T1000 (cell line): ENCODE measurements at regions not wholly inside any gene's neighbourhood (a gene's known extent, or its start where the extent isn't known, plus 50 kb on each side); places are given as distances from the start of the nearest gene placed in this dataset.
A peak's percentile ranks its signal among the peaks of the same experiment; 100 is the strongest.
"Not testable (repeated sequence)": the region's sequence is repeated elsewhere in the genome, so short reads cannot be mapped to it uniquely, and the experiment has no call there.

Experiments used
- DNase-seq: peaks from one replicate; lab custom pipeline; 2025; ENCODE audit warnings: mixed read lengths; lab: John Stamatoyannopoulos, UW

DNA sequence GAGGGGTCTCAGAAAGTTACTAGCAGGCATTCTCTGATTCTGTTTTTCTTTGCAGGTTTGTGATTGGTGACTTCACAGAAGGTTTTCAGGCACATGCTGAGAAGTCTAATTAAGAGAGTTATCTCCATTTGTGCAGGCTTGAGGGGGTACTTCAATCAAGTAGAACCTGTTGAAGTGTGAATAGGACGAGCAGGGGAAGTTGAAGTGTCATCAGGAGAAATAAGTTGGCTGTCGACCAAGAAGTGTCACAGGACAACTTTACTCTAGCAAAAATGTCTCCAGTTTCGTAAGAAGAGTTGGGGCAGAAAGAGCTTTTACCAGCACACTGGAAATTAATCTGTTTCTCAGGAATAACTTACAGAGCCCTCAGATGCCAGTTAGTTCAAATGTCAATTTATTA, 576.5 kb upstream of the SLITRK5 start:
- no peak for DNase-seq

DNA sequence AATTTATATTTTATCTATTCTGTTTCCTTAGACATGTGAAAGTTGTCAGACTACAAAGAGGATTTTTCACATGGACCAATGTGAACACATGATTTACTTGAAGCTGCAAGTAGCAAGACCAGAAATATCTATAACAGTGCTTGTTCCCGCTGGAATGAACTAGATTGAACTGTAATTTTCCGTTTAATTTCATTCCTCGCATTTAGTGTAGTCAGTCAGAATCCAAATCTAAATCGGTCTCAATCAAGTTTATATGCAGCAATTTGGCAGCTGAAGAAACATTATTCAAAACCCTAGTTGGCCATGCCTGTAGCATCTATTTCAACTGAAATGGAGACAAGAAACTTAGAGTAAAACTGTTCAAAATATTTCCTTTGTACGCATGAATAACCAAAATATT, 570.7 kb upstream of the SLITRK5 start:
- DNase-seq: no peak

DNA sequence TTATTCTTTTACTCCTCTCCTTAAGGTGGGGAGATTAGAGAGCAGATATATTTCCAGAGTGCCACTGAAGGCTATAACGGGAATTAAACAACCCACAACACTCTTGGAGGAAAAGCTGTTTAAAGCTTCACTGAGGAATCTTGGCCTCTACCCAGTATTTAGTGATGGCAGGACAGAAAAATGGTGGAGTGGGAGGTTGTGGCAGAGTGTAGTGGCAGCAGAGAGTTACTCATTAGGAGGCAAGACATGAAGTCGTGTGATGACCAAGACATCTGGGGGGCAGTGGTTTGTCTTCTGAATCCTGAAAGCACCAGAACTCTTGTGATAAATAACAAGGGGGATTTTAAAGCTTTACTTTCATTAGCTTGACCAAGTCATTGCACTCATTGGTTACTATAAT, 563.5 kb upstream of the SLITRK5 start:
- no peak for DNase-seq

DNA sequence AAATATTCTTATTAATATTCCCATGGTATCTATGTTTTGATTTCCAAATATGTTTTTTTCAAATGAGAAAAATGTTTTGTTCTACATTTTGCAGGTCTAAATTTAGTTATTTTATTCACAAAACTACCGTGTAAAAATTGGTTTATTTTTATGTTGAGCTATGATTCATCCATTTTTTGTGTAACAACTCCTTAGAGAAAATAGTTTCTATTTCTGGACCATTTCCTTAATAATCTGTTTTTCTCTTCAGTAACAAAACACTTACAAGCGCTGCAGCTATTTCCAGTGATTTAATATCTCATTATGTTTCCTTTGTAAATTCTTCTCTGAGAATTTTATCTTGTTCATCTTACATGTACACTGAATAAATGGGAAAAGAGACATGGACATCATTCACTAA, 550.7 kb upstream of the SLITRK5 start:
- DNase-seq: no peak

DNA sequence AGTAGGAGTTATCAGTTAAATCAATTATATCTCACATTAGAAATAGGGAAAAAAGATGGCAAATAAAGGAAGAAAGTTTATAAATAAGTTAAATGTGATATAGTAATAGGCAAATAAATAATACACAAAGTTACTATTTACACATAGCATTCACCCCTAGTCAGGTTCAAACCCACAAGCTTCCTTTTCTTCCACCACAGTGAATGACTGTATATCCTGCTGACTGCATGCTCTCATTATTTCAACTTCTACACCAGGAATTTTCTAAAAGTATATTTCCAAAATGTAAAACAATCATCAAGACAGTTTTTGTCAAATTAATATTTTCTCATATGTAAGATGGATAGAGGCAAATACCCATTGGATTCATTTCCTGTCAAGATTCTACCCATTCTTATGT, 548.6 kb upstream of the SLITRK5 start:
- no peak for DNase-seq

DNA sequence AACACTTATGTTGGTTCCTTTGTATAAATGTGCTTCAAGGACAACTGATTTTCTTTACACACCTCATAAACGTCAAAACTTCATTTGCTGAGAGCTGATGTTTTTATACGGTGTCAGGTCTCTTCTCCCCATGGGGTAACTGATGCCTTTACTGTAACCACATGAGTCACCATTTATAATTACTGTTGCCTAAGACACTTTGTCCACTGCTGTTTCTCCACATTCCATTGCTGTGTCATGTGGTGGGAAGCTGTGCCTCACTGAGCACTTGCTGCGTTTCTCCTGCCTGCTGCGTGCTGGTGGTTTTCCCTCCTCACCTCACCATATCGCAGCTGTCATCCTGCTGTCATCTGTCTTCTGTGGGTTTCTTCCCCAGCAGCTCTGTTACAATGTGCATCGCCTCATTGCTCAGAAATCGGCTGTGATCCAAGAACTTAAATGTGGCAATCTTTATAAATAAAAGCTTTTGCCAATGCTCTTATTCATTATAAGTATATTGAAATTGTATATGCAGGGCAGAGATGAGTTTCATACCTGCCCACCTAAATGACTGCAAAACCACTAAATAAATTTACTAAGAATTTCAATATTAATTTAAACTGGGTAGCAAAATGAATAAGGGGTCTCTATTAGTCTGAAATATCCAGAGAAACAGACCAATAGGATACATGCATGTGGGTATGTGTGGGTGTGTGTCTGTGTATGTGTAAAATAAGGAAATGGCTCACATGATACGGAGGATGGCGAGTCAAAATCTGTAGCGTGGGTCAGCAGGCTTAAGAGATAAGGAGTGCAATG, 547.0 kb upstream of the SLITRK5 start:
- DNase-seq: peak; percentile 40

DNA sequence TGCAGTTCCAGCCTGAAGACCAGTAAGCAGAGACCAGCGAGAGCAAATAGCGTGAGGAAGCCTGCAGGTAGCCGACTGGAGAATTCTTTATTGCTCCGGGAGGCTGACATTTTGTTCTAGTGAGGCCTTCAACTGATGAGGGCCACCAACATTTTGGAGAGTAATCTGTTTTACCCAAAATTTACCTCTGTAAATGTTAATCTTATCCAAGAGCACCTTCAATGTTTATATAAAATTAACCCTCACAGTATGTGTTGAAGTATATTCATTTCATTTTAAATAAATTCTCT, 546.4 kb upstream of the SLITRK5 start:
- no peak for DNase-seq

DNA sequence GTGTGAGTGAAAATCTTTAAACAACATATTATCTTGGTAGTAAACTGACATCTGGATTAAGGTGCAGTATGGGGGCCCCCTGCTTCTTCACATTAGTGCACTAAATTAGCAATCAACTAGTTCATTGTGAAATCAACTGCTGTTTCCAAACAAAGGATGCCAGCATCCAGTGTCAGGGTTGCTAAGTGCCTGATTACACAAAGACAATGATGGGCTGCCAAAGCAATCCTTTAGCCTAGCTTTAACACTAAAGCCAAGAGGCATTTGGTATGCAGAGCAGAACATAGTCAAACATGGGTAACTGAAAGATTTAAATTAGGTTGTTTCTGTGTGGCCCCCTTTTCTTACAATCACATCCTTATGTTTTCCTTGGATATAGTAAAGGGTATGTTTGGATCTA, 543.1 kb upstream of the SLITRK5 start:
- DNase-seq: no peak

DNA sequence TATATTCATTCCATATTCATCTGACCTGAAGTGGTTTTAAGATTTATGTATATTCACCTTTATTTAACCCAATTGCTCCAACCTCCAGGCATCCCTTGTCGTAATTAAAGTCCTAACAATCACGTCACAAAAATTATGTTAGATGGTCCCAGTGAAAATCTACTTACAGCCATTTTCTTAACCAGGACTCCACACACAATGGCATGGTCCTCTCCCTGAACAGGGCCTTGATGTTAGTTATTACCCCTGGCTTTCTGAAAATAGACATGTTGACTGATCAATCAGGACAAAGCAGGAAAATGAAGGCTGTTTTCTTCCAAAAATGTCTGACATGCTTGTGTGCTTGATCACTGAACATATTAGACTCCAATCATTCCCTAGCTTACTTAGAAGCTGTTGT, 542.7 kb upstream of the SLITRK5 start:
- DNase-seq: no peak

DNA sequence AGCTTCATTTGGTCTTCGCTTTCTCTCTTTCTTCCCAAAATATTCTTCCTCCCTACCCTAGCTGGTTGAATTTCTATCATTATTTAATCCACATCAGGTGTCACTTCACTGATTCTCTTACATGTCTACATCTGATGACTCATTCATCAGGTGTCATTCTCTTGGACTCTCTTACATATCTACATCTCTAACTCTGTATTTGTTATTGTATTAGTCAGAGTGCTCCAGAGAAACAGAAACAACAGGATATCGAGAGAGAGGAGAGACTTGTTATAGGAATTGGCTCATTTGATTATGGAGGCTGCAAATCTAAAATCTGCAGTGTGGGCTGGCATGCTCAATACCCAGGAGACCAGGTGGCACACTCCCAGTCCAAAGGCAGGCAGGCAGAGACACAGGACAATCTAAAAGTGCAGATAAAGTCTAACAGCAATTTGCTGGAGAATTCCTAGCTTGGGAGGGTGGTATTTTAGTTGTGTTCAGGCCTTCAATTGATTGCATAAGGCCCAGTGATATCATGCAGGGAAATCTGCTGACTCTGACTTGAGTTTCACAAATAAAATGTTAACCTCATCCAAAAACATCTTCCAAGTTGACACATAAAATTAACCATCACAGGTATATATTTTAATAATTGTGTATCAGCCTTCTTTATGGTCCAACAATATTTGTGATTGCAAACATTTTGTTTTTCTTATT, 541.4 kb upstream of the SLITRK5 start:
- DNase-seq: no peak

DNA sequence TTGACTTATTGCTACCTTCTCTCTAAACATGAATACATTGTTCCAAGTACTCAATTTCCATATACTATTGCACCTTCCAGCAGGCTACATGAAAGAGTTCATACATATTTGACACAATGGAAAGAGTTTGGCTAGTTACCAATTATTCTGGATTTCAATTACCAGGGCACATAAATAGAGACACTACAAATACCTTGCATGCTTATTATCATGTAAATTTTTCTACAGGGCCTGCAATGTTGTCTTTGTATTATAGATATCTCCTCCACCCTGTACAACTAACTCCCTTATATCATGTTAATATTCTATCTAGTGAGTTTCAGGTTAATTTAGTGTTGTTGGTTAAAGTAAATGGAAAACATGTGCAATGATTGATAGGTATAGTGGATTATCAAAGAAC, 540.7 kb upstream of the SLITRK5 start:
- DNase-seq: no peak

DNA sequence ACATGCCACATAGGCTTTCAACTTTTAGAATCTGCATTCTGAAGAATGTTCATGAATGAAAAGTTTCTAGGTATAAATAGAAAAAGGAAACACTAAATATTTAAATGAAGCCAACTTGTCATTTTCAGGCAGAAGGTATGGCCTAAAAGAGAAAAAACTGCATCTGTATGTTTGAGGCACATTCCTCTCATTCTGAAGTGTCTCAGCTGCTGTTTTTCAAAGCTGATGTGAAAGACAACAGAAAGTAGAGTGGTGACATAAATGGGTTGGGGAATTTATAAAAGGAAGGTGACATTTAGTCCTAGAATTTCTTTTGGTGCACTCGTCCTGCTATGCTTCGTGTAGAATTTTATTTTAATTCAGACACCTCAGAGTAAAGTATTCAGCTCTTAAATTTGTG, 539.6 kb upstream of the SLITRK5 start:
- no peak for DNase-seq

DNA sequence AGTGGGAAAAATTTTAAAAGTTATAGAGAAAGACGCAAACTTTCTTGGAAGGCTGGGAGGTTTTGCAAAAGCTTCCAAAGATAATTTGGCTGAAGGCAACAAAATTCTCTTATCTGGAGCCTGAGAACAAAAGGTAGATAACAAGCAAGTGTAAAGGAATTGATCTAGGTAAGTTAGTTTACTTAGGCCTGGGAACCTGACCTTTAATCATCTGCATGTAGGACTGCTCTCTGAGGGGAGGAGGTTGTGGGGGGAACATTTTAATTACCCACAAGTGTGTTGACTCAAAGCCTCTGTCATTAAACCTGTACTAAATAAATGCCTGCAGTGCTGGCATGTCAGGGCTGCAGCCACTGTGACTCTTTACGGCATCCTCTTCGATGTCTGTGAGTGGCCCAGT, 532.3 kb upstream of the SLITRK5 start:
- no peak for DNase-seq

DNA sequence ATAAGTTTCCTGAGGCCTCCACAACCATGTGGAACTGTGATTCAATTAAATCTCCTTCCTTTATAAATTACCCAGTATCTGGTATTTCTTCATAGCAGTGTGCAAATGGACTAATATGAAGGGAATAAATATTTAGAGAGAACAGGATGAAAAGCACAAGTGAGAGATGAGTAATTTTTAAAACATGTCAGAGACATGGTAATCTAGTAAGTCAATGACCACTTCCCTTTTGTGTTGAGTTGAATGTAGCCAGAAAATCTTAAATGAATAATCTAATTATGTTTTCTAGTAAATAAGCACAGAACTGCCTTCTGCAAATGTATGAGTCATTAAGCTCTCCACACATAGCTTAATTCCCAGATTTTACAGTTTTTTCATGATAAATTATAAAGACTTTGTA, 524.1 kb upstream of the SLITRK5 start:
- no peak for DNase-seq

DNA sequence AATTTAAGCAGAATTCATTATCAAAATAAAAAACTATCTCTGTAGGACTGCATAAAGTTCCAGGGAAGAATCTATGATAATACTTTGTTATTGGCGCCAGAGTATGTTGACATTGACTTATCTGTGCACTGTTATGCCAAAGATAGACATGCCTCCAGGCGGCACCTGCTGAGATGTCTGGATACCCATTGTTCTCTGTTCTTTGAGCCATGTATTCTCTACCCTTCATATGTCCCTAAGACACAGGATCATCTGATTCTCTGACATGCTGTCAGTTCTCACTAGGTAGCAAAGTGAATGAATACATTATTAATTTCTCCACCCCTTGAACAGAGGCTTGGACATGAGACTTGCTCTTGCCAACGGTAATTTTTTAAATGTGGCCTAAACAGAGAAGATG, 517.8 kb upstream of the SLITRK5 start:
- DNase-seq: no peak

DNA sequence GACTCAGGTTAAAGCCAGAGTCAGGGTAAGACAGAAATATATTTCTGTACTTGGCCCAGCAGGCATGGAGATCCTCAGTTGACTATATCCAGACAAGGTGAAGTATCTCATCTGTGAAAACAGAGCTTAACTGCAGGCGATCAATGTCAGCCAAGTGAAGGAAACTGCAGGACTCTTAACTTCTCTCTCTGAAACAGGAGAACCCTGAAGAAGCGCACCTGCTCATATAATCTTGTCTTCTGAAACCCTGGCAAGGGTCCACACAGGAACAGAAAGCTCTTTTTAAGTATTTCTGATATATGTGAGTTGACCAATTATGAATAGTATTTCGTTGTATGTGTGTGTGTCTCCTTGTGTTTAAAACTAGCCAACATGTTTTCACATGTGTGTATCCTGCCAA, 504.8 kb upstream of the SLITRK5 start:
- DNase-seq: no peak

DNA sequence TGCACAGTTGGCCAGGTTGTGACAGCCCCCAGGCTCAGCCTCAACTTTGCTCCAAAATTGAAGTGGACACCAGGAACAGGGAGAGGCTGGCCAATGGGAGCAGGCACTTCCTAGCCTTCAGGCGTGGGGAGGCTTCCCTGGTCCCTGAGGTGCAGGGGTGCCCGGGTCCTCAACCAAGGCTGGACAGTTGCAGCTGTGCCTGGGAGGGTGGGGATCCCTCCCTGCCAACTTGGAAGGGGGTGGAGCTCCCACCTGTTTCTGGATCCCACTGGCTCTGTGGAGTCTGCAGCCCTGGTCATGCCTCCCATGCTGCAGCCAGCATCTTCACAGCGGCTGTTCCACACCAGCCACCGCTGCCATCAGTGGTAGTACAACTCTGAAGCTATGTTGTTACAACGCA, 502.8 kb upstream of the SLITRK5 start:
- DNase-seq: no peak

DNA sequence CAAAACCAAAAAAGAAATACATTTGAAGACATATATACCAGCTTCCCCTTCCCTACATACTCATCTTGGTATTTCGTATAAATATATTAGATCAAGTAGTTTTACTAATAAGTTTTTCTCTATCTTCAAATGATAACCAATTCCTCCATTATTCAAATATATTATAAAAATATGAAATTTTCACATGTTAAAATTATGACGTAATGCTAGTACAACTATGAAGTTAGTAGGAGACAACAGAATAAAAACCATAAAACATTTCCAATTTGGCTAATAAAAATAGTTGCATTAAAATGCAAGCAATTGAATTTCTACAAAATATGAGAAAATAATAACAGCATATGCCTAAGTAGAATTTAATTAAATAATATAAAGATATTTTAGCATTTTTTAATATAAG, 501.8 kb upstream of the SLITRK5 start:
- no peak for DNase-seq

DNA sequence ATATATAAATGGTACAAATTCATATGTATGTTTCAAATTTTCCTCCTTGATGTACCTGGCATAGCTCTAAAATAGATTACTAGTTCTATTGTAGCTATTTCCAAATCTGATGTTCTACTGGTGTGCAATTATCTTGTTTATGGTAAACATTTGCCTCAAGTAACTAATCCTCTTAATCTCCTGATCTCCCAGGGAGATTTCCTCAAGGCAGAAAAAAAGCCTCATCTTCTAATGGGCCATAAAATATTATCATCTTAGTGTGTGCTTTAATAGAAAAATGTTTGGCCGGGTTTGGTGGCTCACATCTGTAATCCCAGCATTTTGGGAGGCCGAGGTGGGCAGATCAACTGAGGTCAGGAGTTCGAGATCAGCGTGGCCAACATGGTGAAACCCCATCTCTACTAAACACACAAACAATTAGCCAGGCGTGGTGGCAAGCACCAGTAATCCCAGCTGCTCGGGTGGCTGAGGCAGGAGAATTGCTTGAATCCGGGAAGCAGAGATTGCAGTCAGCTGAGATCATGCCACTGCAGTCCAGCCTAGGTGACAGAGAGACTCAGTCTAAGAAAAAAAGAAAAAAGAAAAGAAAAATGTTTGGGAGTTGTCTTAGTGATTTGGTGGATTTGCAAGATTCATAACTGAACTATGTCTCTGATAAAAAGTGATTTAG, 498.9 kb upstream of the SLITRK5 start:
- DNase-seq: no peak

DNA sequence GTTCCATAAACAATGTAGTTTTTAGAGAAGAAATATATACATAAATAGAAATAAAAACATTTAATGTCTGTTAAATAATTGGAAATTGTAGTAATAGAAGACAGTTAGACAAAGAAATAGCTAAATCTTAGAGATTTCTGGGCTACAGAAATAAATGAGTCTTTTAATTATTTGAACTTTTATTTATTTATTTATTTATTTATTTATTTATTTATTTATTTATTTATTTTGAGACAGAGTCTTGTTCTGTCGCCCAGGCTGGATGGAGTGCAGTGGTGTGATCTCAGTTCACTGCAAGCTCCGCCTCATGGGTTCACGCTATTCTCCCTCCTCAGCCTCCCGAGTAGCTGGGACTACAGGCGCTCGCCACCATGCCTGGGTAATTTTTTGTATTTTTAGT, 486.0 kb upstream of the SLITRK5 start:
- DNase-seq: not testable (repeated sequence)

DNA sequence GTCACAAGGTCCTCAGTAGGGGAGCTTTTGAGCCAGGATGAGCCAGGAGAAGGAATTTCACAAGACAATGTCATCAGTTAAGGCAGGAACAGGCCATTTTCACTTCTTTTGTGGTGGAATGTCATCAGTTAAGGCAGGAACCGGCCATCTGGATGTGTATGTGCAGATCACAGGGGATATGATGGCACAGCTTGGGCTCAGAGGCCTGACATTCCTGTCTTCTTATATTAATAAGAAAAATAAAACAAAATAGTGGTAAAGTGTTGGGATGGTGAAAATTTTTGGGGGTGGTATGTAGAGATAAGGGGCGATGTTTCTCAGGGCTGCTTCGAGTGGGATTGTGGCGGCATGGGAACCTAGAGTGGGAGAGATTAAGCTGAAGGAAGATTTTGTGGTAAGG, 484.5 kb upstream of the SLITRK5 start:
- not testable (repeated sequence) for DNase-seq

DNA sequence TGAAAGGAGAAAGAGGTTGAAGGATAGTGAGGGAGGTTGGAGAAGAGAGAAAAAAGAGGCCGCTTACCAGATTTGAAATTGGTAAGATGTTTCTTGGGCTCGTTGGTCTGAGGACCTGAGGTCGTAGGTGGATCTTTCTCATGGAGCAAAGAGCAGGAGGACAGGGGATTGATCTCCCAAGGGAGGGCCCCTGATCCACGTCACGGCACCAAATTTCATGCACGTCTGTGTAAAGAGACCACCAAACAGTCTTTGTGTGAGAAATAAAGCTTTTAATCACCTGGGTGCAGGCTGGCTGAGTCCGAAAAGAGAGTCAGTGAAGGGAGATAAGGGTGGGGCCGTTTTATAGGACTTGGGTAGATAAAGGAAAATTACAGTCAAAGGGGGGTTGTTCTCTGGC, 479.7 kb upstream of the SLITRK5 start:
- not testable (repeated sequence) for DNase-seq

DNA sequence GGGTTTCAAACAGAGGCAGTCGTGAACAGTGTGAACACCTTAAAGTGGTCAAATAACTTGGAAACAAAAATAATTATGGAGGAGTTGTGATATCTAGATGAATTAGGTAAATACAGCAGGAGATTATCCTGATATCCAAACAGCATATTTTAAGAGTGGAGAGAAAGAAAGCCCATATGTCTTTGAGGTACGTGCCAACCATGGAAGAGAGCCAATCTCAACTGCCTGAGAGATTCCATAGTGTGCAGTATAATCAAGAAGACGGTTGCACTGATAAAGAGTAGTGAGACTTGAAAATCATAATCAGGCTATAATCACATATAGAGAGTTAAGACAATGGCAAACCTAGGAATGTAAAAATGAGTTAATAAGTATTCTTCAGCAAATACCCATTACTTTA, 472.8 kb upstream of the SLITRK5 start:
- no peak for DNase-seq

DNA sequence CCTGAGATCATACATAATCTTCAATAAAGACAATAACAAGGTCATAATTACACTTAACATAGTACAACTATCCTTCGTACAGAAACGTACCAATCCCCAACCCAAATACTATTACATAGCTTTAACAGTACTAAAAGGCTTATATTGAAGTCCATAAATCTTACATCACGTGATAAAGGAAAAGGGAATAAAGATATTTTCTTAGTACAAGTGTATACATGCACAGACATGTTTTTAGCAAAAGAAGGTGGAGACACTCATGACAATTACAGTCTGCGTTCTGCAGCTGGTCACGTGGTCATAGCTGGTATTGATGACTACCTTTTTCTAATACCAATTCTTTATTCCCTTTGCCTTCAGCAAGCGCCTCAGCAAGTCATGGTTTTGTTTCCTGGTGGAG, 464.5 kb upstream of the SLITRK5 start:
- no peak for DNase-seq
